Adrenal gland (tissue), 9 donors: ENCODE measurements at regions not wholly inside any gene's neighbourhood (a gene's known extent, or its start where the extent isn't known, plus 50 kb on each side); places are given as distances from the start of the nearest gene placed in this dataset.
"Not testable (repeated sequence)": the region's sequence is repeated elsewhere in the genome, so short reads cannot be mapped to it uniquely, and the experiment has no call there.

Source experiments
- DNase-seq, 7 donors: peaks; one replicate each; pipeline ENCODE4 v3.0.0-alpha.2; 2019 to 2020
- H3K27ac ChIP-seq, 5 donors: fragments of 200-600 bp; sonication (generic) in 4 of 5; 1 replicate in 3 of 5; 2 replicates in 2 of 5; pipeline versions ENCODE4 v1.5.1 to v1.8.0; 2016 to 2020; ENCODE audit warnings: mild to moderate bottlenecking in 1 of 5
- H3K27me3 ChIP-seq: fragments of 200-600 bp; 2 replicates; pipeline ENCODE4 v1.8.0; 2021
- H3K36me3 ChIP-seq, 2 donors: fragments of 200-600 bp; replicated peaks in 1 of 2; 1 replicate in 1 of 2; 2 replicates in 1 of 2; pipeline versions ENCODE4 v1.5.1 to v1.8.0; 2018 to 2022
- H3K4me1 ChIP-seq, 2 donors: fragments of 200-600 bp; replicated peaks in 1 of 2; 1 replicate in 1 of 2; 2 replicates in 1 of 2; pipeline versions ENCODE4 v1.5.1 to v1.8.0; 2018 to 2021
- H3K4me3 ChIP-seq, 4 donors: fragments of 200-600 bp; sonication (generic) in 3 of 4; one replicate each; pipeline ENCODE4 v1.5.1; 2016 to 2018
- H3K9me3 ChIP-seq, 3 donors: fragments of 200-600 bp; sonication (generic) in 1 of 3; replicated peaks in 1 of 3; 1 replicate in 2 of 3; 2 replicates in 1 of 3; pipeline versions ENCODE4 v1.5.1 to v1.8.0; 2016 to 2021
- CTCF ChIP-seq, 6 experiments: fragments of 450-650 bp in 4 of 6; fragments of 200-600 bp in 2 of 6; sonication (generic) in 1 of 6; IDR thresholded peaks; 1 replicate in 5 of 6; 2 replicates in 1 of 6; pipeline versions ENCODE4 v1.5.1 to v1.8.0; 2016 to 2021; ENCODE audit warnings: antibody characterized with exemption in 6 of 6, mild to moderate bottlenecking in 2 of 6, moderate library complexity in 1 of 6
- POLR2A ChIP-seq, 2 donors: fragments of 450-650 bp; IDR thresholded peaks; one replicate each; pipeline ENCODE4 v1.6.1; 2017; ENCODE audit warnings: antibody characterized with exemption in 2 of 2, mild to moderate bottlenecking in 2 of 2, moderate library complexity in 1 of 2
- WGBS, 4 donors: extraction: QIAGEN DNeasy Blood & Tissue Kit in 2 of 4; methylation state at CpG; one replicate each; pipeline versions ENCODE4 v1.1.5 to v1.1.7; 2013 to 2017; 5-methylcytosine and 5-hydroxymethylcytosine counted together
- intact Hi-C, 2 donors: fragments of 100-400 bp; cut with DNase I; formaldehyde crosslinking; loops; one replicate each; pipeline versions ENCODE4 v1.14.1 to v1.15.0; 2022 to 2023
- donor health status: healthy with polysubstance abuse.
- donor health status: Bipolar disorder and iron deficiency.
- donor health status: DM: yes; HTN: yes; CAD: no.
- donor health status: DM: no; HTN: no; CAD: no.
- donor health status: DM: no; HTN: no; CAD: no.

- no peaks in the 10 kb centered on the region for H3K27me3 ChIP-seq
- H3K4me3 ChIP-seq: no peak overlapping the region
- H3K27ac ChIP-seq: no peak overlapping the region
- H3K36me3 ChIP-seq: no peaks in the 10 kb centered on the region
- H3K9me3 ChIP-seq: no peaks in the 10 kb centered on the region
- WGBS, 4 donors: 52 to 77% (median 72%) methylated on average over 1 to 2 of the region's 2 CpGs
- no peaks in the 10 kb centered on the region for H3K4me1 ChIP-seq
- intact Hi-C loops: no loop called here
- TF ChIP-seq POLR2A (IDR thresholded peaks at IDR 0.05): no peak
- TF ChIP-seq CTCF (IDR thresholded peaks at IDR 0.05): no peak
- no peak for DNase-seq
Measured at GRCh38 chr1:76730027-76730426, 137.3 kb upstream of the ST6GALNAC5 start.

GRCh38 chr1:76738355-76738754 is 128.9 kb upstream of the ST6GALNAC5 start:
- H3K36me3 ChIP-seq, H3K9me3 ChIP-seq, H3K27me3 ChIP-seq, DNase-seq, H3K27ac ChIP-seq, H3K4me3 ChIP-seq, H3K4me1 ChIP-seq, intact Hi-C loops: not testable (repeated sequence)
- 59 to 86% (median 68%) methylated on average over 1 of the region's 1 CpG for WGBS, 4 donors

GRCh38 chr1:76740956-76741355 is 126.3 kb upstream of the ST6GALNAC5 start:
- intact Hi-C loops: not testable (repeated sequence)

GRCh38 chr1:76744989-76745388 is 122.3 kb upstream of the ST6GALNAC5 start:
- H3K27ac ChIP-seq: no peak overlapping the region
- no peaks in the 10 kb centered on the region for H3K27me3 ChIP-seq
- WGBS, 4 donors: 72 to 85% (median 82%) methylated on average over 1 of the region's 1 CpG
- H3K9me3 ChIP-seq: peaks cover 0 to 5% (median 0%) of the 10 kb centered on the region in 3 donors
- no peaks in the 10 kb centered on the region for H3K4me1 ChIP-seq
- H3K4me3 ChIP-seq: no peak overlapping the region
- TF ChIP-seq CTCF (IDR thresholded peaks at IDR 0.05) (no peak), POLR2A (IDR thresholded peaks at IDR 0.05) (no peak)
- H3K36me3 ChIP-seq: no peaks in the 10 kb centered on the region
- intact Hi-C loops: no loop called here
- no peak for DNase-seq

More at GRCh38 chr1:76740956-76741355, 126.3 kb upstream of the ST6GALNAC5 start:
- H3K27ac ChIP-seq, H3K36me3 ChIP-seq, H3K4me3 ChIP-seq, H3K9me3 ChIP-seq, DNase-seq, H3K4me1 ChIP-seq, H3K27me3 ChIP-seq: not testable (repeated sequence)
- whole genome bisulfite sequencing, 4 donors: 85 to 100% (median 88%) methylated on average over 1 to 8 of the region's 8 CpGs

- no peaks in the 10 kb centered on the region for H3K4me1 ChIP-seq
- H3K36me3 ChIP-seq: no peaks in the 10 kb centered on the region
- intact Hi-C loops: no loop called here
- peaks cover 0 to 5% (median 0%) of the 10 kb centered on the region in 3 donors for H3K9me3 ChIP-seq
- H3K27me3 ChIP-seq: no peaks in the 10 kb centered on the region
- no peak for DNase-seq
- no peak for TF ChIP-seq CTCF (IDR thresholded peaks at IDR 0.05)
- TF ChIP-seq POLR2A (IDR thresholded peaks at IDR 0.05): no peak
- H3K4me3 ChIP-seq: no peak overlapping the region
- no peak overlapping the region for H3K27ac ChIP-seq
- 41 to 88% (median 59%) methylated on average over 2 of the region's 2 CpGs for WGBS, 4 donors
Measured at GRCh38 chr1:76746206-76746605, 121.1 kb upstream of the ST6GALNAC5 start.
